Cerebellar nuclear complex (tissue), 1 donor: ENCODE measurements at regions not wholly inside any gene's neighbourhood (a gene's known extent, or its start where the extent isn't known, plus 50 kb on each side); places are given as distances from the start of the nearest gene placed in this dataset.
"Not testable (repeated sequence)": the region's sequence is repeated elsewhere in the genome, so short reads cannot be mapped to it uniquely, and the experiment has no call there.

Experiments
- DNase-seq, 2 experiments: peaks; one replicate each; lab custom pipeline; 2025; lab: John Stamatoyannopoulos, UW

GRCh38 chr4:117135634-117136354 is 50.4 kb upstream of the TRAM1L1 start:
- DNase-seq: no peak

DNA sequence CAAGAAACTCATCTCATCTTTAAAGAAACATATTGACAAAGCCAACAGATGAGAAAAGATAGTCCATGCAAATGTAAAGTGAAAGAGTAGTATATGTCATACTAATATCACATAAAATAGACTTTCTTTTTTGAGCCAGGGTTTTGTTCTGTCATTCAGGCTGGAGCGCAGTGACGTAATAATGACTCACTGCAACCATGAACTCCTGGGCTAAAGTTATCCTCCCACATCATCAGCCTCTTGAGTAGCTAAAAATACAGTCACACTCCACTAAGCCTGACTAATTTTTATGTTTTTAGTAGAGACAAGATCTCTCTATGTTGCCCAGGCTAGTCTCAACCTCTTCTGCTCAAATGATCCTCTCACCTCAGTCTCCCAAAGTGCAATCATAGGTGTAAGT is 51.8 kb upstream of the TRAM1L1 start:
- DNase-seq: no peak

DNA sequence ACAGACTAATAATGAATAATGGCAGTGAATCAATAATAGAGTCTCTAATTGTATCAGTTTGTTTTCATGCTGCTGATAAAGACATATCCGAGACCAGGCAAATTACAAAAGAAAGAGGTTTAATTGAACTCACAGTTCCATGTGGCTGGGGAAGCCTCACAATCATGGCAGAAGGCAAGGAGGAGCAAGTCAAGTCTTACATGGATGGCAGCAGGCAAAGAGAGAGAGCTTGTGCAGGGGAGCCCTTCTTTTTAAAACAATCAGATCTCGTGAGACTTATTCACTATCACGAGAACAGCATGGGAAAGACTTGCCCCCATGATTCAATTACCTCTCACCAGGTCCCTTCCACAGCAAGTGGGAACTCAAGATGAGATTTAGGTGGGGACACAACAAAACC is 53.4 kb upstream of the TRAM1L1 start:
- not testable (repeated sequence) for DNase-seq

DNA sequence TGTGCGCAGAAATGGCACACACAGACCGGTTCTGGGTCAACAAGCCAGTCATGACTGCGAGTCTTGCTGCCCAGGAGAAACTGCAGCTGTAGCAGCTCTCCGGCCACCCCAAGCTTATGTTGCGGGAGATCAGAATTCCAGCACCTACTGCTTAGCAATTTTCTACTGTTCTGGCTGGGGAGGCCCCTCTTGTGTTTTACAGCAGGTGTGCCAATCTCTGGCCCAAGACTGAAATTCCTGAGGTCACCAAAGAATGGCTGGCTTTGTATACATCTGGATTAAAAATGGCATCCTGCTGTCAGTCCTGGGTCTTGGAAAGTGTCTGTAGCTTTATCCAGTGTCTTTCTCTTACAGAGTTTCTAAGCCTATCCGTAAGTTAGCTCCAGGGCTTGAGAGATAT is 68.9 kb upstream of the TRAM1L1 start:
- DNase-seq: no peak

GRCh38 chr4:117156806-117157205 is 71.4 kb upstream of the TRAM1L1 start:
- no peak for DNase-seq

DNA sequence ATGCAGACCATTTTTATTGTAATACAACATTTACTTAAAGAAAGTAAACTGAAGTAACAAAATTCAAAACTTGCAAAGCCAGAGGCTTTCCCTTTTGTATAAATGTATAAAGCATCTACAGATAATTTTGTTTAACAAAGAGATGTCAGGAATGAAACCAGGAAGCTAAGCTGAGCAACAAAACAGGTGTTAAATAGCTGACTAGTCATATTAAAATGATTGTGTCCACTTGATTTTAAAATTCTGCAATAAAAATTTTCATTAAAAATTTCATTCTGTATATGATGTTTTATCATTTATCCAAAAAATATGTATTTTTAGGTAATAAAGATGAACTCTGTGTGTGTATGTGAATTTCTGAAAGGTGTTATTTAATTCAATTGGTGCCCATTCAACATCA is 72.0 kb upstream of the TRAM1L1 start:
- no peak for DNase-seq

DNA sequence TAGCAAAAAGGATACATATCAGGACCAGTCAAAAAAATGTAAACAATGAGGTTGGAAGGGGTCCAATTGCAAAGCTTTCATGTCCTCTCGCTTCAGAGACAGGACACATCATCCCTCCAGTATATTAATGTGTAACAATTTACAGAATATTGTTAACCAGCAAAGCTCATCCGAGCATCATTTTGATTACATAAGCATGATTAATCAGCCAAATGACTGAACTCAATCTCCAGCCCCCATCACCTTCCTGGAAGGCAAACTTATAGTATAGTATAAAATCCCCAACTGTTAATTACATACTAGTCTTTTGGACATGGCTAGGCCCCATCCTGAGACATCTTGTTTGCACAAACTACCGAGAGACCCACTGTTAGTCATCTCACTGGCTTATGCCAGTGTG is 77.6 kb upstream of the TRAM1L1 start:
- DNase-seq: no peak

GRCh38 chr4:117164338-117164737 is 79.0 kb upstream of the TRAM1L1 start:
- no peak for DNase-seq

- DNase-seq: not testable (repeated sequence)
These were observed 90.0 kb upstream of the TRAM1L1 start for GRCh38 chr4:117175369-117175768.

- DNase-seq: no peak
These were observed 117.9 kb upstream of the TRAM1L1 start for GRCh38 chr4:117203231-117203630.

- no peak for DNase-seq
These were observed 125.2 kb upstream of the TRAM1L1 start for GRCh38 chr4:117210551-117210950.

DNA sequence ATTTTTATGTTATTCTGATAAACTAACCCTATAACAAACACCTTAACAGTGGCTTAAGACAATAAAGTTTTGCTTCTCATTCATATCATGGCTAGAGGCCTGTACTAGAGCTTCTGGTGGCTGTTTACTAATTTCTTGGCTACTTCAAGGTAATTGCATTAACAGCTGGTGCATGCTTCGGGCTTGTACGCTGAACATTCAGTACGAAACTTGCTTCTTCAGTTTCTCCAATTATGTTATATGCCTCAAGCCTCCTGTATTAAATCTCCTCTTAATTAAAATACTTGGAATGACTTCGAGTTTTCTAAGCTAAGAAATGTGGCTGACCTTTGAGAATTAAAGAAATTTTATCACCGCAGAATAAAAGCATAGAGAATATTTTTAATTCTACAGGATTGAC is 138.9 kb upstream of the TRAM1L1 start:
- DNase-seq: no peak

GRCh38 chr4:117225471-117225870 is 140.1 kb upstream of the TRAM1L1 start:
- no peak for DNase-seq

GRCh38 chr4:117227925-117228324 is 142.5 kb upstream of the TRAM1L1 start:
- DNase-seq: no peak

DNA sequence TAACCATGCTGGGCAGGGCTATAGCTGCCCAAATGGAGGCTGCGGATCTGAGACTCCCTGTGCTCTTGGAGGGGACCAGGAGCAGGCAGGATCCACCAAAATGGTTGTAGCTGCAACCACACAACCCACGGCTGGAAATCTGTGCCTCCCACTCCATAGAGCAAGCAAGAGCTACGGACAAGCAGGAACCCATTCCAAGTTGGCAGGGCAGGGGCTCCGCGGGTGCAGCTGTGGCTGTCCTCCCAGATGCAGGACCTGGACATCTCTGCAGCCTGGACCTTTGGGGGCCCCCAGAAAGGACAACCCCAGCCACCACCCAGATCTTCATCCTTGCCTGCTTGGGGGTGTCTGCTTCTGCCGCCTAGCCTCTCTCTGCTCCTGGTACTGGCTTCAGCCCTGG is 154.1 kb upstream of the TRAM1L1 start:
- no peak for DNase-seq

GRCh38 chr4:117249333-117249732 is 164.0 kb upstream of the TRAM1L1 start:
- no peak for DNase-seq

- no peak for DNase-seq
These were observed 178.7 kb upstream of the TRAM1L1 start for GRCh38 chr4:117264072-117264471.

GRCh38 chr4:117267317-117267716 is 181.9 kb upstream of the TRAM1L1 start:
- no peak for DNase-seq

DNA sequence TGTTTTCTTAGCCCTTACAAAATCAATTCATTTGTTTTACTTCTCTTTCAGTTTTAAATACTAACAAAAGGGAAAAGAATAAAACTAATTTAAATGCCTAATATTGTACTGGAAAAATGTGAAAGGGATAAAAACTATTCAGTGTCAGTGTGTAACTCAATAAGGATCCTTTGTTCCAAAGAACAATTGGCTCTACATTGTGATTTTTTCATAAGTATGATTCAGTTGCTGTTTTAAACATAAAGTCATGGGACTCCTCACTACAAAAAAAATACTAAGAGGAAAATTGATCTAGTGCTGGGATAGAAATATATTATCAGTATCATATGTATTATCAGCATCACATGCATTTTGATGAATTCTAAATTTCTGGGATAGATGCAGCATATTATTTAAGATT is 199.4 kb upstream of the TRAM1L1 start:
- DNase-seq: no peak

GRCh38 chr4:117293784-117294183 is 208.4 kb upstream of the TRAM1L1 start:
- DNase-seq: no peak

- DNase-seq: no peak
These were observed 216.8 kb upstream of the TRAM1L1 start for GRCh38 chr4:117302226-117302625.

GRCh38 chr4:117311215-117311614 is 225.8 kb upstream of the TRAM1L1 start:
- no peak for DNase-seq

GRCh38 chr4:117311989-117312388 is 226.6 kb upstream of the TRAM1L1 start:
- no peak for DNase-seq

DNA sequence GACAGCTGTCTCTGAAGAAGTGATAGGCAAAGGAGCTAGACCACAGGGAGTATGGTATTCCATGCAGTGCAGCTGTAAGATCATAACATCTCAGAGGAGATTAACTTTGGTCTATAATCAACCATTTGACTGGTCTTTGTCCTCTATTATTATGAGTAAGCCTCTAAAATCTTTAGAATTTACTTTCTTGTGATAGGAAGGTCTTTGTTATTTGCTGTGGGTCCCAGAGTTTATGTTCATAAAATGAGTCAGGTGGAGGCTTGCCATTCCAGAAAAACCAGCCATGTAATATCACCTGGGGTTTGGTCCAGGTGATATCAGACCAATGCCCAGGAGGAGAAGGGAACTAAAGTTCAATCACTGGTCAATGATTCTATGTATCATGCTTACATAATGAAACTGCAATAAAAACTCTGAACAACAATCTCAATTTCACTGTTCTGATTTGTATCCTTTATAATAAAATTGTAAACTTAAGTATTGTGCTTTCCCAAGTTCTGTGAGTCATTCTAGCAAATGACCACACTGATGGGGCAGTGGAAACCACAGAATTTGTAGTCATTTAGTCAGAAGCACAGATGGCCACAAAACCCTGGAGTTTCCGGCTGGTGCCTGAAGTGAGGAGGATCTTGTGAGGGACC is 239.6 kb upstream of the TRAM1L1 start:
- DNase-seq: no peak
